Smooth muscle cell (in vitro differentiated cells): ENCODE measurements at regions not wholly inside any gene's neighbourhood (a gene's known extent, or its start where the extent isn't known, plus 50 kb on each side); places are given as distances from the start of the nearest gene placed in this dataset.
"Not testable (repeated sequence)": the region's sequence is repeated elsewhere in the genome, so short reads cannot be mapped to it uniquely, and the experiment has no call there.

ENCODE experiments used
- DNase-seq: peaks from one replicate; lab custom pipeline; 2025; ENCODE audit not compliant: unreplicated experiment; lab: John Stamatoyannopoulos, UW
- H2AFZ ChIP-seq: fragments of 200-600 bp; sonication (generic); 2 replicates; pipeline ENCODE4 v1.6.0; 2016; ENCODE audit warnings: antibody characterized with exemption, low read depth, mild to moderate bottlenecking
- H3F3A ChIP-seq: fragments of 200-600 bp; sonication (generic); 2 replicates; pipeline ENCODE4 v1.6.0; 2017; ENCODE audit warnings: antibody characterized with exemption, low read depth
- H3K27ac ChIP-seq: fragments of 200-600 bp; sonication (generic); 2 replicates; pipeline ENCODE4 v1.5.1; 2016; ENCODE audit warnings: low read depth, mild to moderate bottlenecking
- H3K27me3 ChIP-seq: fragments of 200-600 bp; sonication (generic); 2 replicates; pipeline ENCODE4 v1.6.1; 2016; ENCODE audit warnings: low read depth, mild to moderate bottlenecking
- H3K36me3 ChIP-seq: fragments of 200-600 bp; sonication (generic); 2 replicates; pipeline ENCODE4 v1.5.1; 2016; ENCODE audit warnings: low read depth
- H3K4me1 ChIP-seq: fragments of 200-600 bp; sonication (generic); 2 replicates; pipeline ENCODE4 v1.5.1; 2016; ENCODE audit warnings: low read depth
- H3K4me2 ChIP-seq: fragments of 200-600 bp; sonication (generic); 2 replicates; pipeline ENCODE4 v1.6.0; 2016; ENCODE audit warnings: mild to moderate bottlenecking
- H3K4me3 ChIP-seq: fragments of 200-600 bp; sonication (generic); 2 replicates; pipeline ENCODE4 v1.5.1; 2016; ENCODE audit warnings: mild to moderate bottlenecking
- H3K79me2 ChIP-seq: fragments of 200-600 bp; sonication (generic); 2 replicates; pipeline ENCODE4 v1.6.0; 2016; ENCODE audit warnings: low read depth, mild to moderate bottlenecking
- H3K9ac ChIP-seq: fragments of 200-600 bp; sonication (generic); 2 replicates; pipeline ENCODE4 v1.6.0; 2016; ENCODE audit warnings: low read depth
- H3K9me3 ChIP-seq: fragments of 200-600 bp; sonication (generic); replicated peaks from 2 replicates; pipeline ENCODE4 v1.5.1; 2016; ENCODE audit warnings: low read depth
- H4K20me1 ChIP-seq: fragments of 200-600 bp; sonication (generic); 2 replicates; pipeline ENCODE4 v1.6.0; 2016; ENCODE audit warnings: low read depth
- WGBS: methylation state at CpG from one replicate; pipeline ENCODE4 v1.1.7; 2016; ENCODE audit warnings: low lambda C conversion rate; 5-methylcytosine and 5-hydroxymethylcytosine counted together
- TF ChIP-seq, protein P1 (sequence below): fragments of 200-600 bp; sonication (generic); IDR thresholded peaks from 2 replicates; pipeline ENCODE4 v1.5.1; 2017; ENCODE audit warnings: borderline replicate concordance, mild to moderate bottlenecking, antibody characterized with exemption; ENCODE audit not compliant: insufficient read depth, poor library complexity, severe bottlenecking

- no peak overlapping the region for H3K9ac ChIP-seq
- WGBS: 48% methylated on average over 4 of the region's 4 CpGs
- H3K36me3 ChIP-seq: no peaks in the 10 kb centered on the region
- no peaks in the 10 kb centered on the region for H4K20me1 ChIP-seq
- H3K4me2 ChIP-seq: no peak overlapping the region
- H3K4me1 ChIP-seq: no peaks in the 10 kb centered on the region
- no peak overlapping the region for H3K27ac ChIP-seq
- no peaks in the 10 kb centered on the region for H3F3A ChIP-seq
- H3K4me3 ChIP-seq: no peak overlapping the region
- H3K79me2 ChIP-seq: no peaks in the 10 kb centered on the region
- TF ChIP-seq, protein P1, sequence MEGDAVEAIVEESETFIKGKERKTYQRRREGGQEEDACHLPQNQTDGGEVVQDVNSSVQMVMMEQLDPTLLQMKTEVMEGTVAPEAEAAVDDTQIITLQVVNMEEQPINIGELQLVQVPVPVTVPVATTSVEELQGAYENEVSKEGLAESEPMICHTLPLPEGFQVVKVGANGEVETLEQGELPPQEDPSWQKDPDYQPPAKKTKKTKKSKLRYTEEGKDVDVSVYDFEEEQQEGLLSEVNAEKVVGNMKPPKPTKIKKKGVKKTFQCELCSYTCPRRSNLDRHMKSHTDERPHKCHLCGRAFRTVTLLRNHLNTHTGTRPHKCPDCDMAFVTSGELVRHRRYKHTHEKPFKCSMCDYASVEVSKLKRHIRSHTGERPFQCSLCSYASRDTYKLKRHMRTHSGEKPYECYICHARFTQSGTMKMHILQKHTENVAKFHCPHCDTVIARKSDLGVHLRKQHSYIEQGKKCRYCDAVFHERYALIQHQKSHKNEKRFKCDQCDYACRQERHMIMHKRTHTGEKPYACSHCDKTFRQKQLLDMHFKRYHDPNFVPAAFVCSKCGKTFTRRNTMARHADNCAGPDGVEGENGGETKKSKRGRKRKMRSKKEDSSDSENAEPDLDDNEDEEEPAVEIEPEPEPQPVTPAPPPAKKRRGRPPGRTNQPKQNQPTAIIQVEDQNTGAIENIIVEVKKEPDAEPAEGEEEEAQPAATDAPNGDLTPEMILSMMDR: no peak
- no peak overlapping the region for H2AFZ ChIP-seq
- no peak for DNase-seq
- H3K9me3 ChIP-seq: no peaks in the 10 kb centered on the region
- no peaks in the 10 kb centered on the region for H3K27me3 ChIP-seq
Measured at GRCh38 chr3:159378396-159379194, 576.7 kb downstream of the MFSD1 start.

GRCh38 chr3:159380891-159381290 is 579.0 kb downstream of the MFSD1 start:
- no peaks in the 10 kb centered on the region for H3K79me2 ChIP-seq
- no peak overlapping the region for H3K4me3 ChIP-seq
- no peak overlapping the region for H3K27ac ChIP-seq
- no peaks in the 10 kb centered on the region for H3K4me1 ChIP-seq
- no peak for DNase-seq
- H3K9ac ChIP-seq: no peak overlapping the region
- no peaks in the 10 kb centered on the region for H3F3A ChIP-seq
- H2AFZ ChIP-seq: no peak overlapping the region
- H3K27me3 ChIP-seq: no peaks in the 10 kb centered on the region
- H3K4me2 ChIP-seq: no peak overlapping the region
- H3K36me3 ChIP-seq: no peaks in the 10 kb centered on the region
- WGBS: 65% methylated on average over 4 of the region's 4 CpGs
- TF ChIP-seq, protein P1: no peak
- H4K20me1 ChIP-seq: no peaks in the 10 kb centered on the region
- H3K9me3 ChIP-seq: no peaks in the 10 kb centered on the region

DNA sequence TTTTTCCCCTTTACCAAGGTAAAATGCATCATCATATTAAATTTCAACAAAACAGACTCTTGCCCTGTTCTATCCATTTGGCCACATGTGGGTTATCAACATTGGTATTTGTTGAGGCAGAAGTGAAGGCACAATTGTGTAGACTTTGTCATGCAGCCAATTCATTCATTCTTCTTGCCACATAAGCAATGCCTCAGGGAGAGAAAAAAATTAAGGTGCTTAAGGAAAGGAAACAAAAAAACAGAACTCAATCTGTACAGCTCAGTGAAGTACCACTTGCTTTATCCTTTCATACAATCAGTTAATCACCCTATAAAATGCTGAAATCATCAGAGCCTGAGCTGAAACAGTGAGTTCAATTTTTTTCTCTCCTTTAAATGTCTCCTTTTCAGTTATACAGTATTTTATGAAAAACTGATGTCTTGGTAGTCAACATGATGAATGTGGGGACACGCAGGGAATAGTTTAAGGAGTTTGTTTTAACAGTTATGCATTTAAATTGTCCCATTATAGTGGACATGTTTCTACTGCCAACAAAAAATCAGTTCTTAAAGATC is 588.9 kb downstream of the MFSD1 start:
- WGBS: 95% methylated on average over 1 of the region's 1 CpG
- no peak overlapping the region for H3K4me2 ChIP-seq
- H3K79me2 ChIP-seq: no peaks in the 10 kb centered on the region
- H4K20me1 ChIP-seq: no peaks in the 10 kb centered on the region
- no peaks in the 10 kb centered on the region for H3K4me1 ChIP-seq
- DNase-seq: no peak
- no peaks in the 10 kb centered on the region for H3K27me3 ChIP-seq
- no peak overlapping the region for H2AFZ ChIP-seq
- no peaks in the 10 kb centered on the region for H3F3A ChIP-seq
- H3K27ac ChIP-seq: no peak overlapping the region
- H3K36me3 ChIP-seq: no peaks in the 10 kb centered on the region
- no peak overlapping the region for H3K9ac ChIP-seq
- no peaks in the 10 kb centered on the region for H3K9me3 ChIP-seq
- H3K4me3 ChIP-seq: no peak overlapping the region
- TF ChIP-seq, protein P1: no peak

DNA sequence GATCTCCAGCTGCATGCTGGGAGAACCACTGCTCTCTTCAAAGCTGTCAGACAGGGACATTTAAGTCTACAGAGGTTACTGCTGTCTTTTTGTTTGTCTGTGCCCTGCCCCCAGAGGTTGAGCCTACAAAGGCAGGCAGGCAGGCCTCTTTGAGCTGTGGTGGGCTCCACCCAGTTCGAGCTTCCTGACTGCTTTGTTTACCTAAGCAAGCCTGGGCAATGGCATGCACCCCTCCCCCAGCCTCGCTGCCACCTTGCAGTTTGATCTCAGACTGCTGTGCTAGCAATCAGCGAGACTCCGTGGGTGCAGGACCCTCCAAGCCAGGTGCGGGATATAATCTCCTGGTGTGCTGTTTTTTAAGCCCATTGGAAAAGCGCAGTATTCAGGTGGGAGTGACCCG is 591.0 kb upstream of the IL12A start:
- H3K4me3 ChIP-seq, H3K27ac ChIP-seq, H3K9me3 ChIP-seq, H3K36me3 ChIP-seq, H3K4me1 ChIP-seq, DNase-seq, H3K79me2 ChIP-seq, H2AFZ ChIP-seq, H3K9ac ChIP-seq, H3K4me2 ChIP-seq, H4K20me1 ChIP-seq, H3K27me3 ChIP-seq, H3F3A ChIP-seq: not testable (repeated sequence)
- WGBS: 81% methylated on average over 7 of the region's 7 CpGs
